ENCODE measurements at regions not wholly inside any gene's neighbourhood (a gene's known extent, or its start where the extent isn't known, plus 50 kb on each side); places are given as distances from the start of the nearest gene placed in this dataset.
"Not testable (repeated sequence)": the region's sequence is repeated elsewhere in the genome, so short reads cannot be mapped to it uniquely, and the experiment has no call there.

- no peak for DNase-seq (ENCODE audit: low read depth)
Measured at GRCh38 chr16:80258407-80258806, 282.4 kb upstream of the DYNLRB2 start.

- DNase-seq (ENCODE audit: low read depth), result no peak
Measured at GRCh38 chr16:80254970-80255369, 285.8 kb upstream of the DYNLRB2 start.

GRCh38 chr16:80253741-80254140 lies 287.1 kb upstream of the DYNLRB2 start:
- no peak for DNase-seq (ENCODE audit: low read depth)

GRCh38 chr16:80250381-80250780 lies 290.4 kb upstream of the DYNLRB2 start:
- no peak for DNase-seq (ENCODE audit: low read depth)

GRCh38 chr16:80243303-80243702 lies 297.5 kb upstream of the DYNLRB2 start:
- DNase-seq (ENCODE audit: low read depth), result not testable (repeated sequence)

- DNase-seq (ENCODE audit: low read depth), result not testable (repeated sequence)
Measured at GRCh38 chr16:80242279-80242678, 298.5 kb upstream of the DYNLRB2 start.

GRCh38 chr16:80233097-80233835 lies 307.5 kb upstream of the DYNLRB2 start:
- no peak for DNase-seq (ENCODE audit: low read depth)

- DNase-seq (ENCODE audit: low read depth), result no peak
Measured at GRCh38 chr16:80231888-80232287, 308.9 kb upstream of the DYNLRB2 start.

GRCh38 chr16:80231121-80231520 lies 309.7 kb upstream of the DYNLRB2 start:
- DNase-seq (ENCODE audit: low read depth), result no peak

GRCh38 chr16:80230328-80231120 lies 310.3 kb upstream of the DYNLRB2 start:
- no peak for DNase-seq (ENCODE audit: low read depth)

GRCh38 chr16:80226499-80226898 lies 314.3 kb upstream of the DYNLRB2 start:
- no peak for DNase-seq (ENCODE audit: low read depth)

GRCh38 chr16:80210787-80211186 lies 330.0 kb upstream of the DYNLRB2 start:
- DNase-seq (ENCODE audit: low read depth), result no peak

GRCh38 chr16:80208743-80209142 lies 332.1 kb upstream of the DYNLRB2 start:
- no peak for DNase-seq (ENCODE audit: low read depth)

GRCh38 chr16:80208015-80208414 lies 332.8 kb upstream of the DYNLRB2 start:
- DNase-seq (ENCODE audit: low read depth), result no peak

GRCh38 chr16:80203821-80204220 lies 337.0 kb upstream of the DYNLRB2 start:
- no peak for DNase-seq (ENCODE audit: low read depth)

- no peak for DNase-seq (ENCODE audit: low read depth)
Measured at GRCh38 chr16:80202831-80203413, 337.9 kb upstream of the DYNLRB2 start.

- DNase-seq (ENCODE audit: low read depth), result no peak
Measured at GRCh38 chr16:80200079-80200478, 340.7 kb upstream of the DYNLRB2 start.

- no peak for DNase-seq (ENCODE audit: low read depth)
Measured at GRCh38 chr16:80199614-80200013, 341.2 kb upstream of the DYNLRB2 start.

- no peak for DNase-seq (ENCODE audit: low read depth)
Measured at GRCh38 chr16:80198311-80199299, 342.2 kb upstream of the DYNLRB2 start.

GRCh38 chr16:80197741-80198201 lies 343.0 kb upstream of the DYNLRB2 start:
- no peak for DNase-seq (ENCODE audit: low read depth)

GRCh38 chr16:80191928-80192327 lies 348.9 kb upstream of the DYNLRB2 start:
- DNase-seq (ENCODE audit: low read depth), result no peak

Measured in T follicular helper cell (primary cell).